IgD-negative memory B cell (primary cell): ENCODE measurements at regions not wholly inside any gene's neighbourhood (a gene's known extent, or its start where the extent isn't known, plus 50 kb on each side); places are given as distances from the start of the nearest gene placed in this dataset.

Experiments
- H3K27ac Mint-ChIP-seq, 3 donors: one replicate each; pipeline ENCODE4 v1.8.0; 2020 to 2022; ENCODE audit warnings: mild to moderate bottlenecking in 3 of 3, mixed read lengths in 3 of 3, moderate library complexity in 1 of 3
- H3K27me3 Mint-ChIP-seq: one replicate; pipeline ENCODE4 v1.8.0; 2021; ENCODE audit warnings: mixed read lengths
- H3K36me3 Mint-ChIP-seq: one replicate; pipeline ENCODE4 v1.8.0; 2020; ENCODE audit warnings: mild to moderate bottlenecking, mixed read lengths
- H3K4me1 Mint-ChIP-seq, 3 donors: one replicate each; pipeline ENCODE4 v1.8.0; 2020 to 2022; ENCODE audit warnings: mixed read lengths in 3 of 3, mild to moderate bottlenecking in 1 of 3
- H3K4me3 Mint-ChIP-seq, 4 donors: one replicate each; pipeline ENCODE4 v1.8.0; 2020 to 2022; ENCODE audit warnings: mild to moderate bottlenecking in 4 of 4, mixed read lengths in 4 of 4, moderate library complexity in 3 of 4
- H3K9me3 Mint-ChIP-seq, 3 donors: one replicate each; pipeline ENCODE4 v1.8.0; 2020 to 2021; ENCODE audit warnings: mixed read lengths in 3 of 3, mild to moderate bottlenecking in 1 of 3

GRCh38 chr7:156282816-156283215 is 357.8 kb upstream of the RNF32 start:
- no peaks in the 10 kb centered on the region for H3K4me1 Mint-ChIP-seq
- H3K27ac Mint-ChIP-seq = no peak overlapping the region
- H3K36me3 Mint-ChIP-seq = no peaks in the 10 kb centered on the region
- peaks cover 9 to 18% (median 13%) of the 10 kb centered on the region in 3 donors for H3K9me3 Mint-ChIP-seq
- no peak overlapping the region for H3K4me3 Mint-ChIP-seq
- H3K27me3 Mint-ChIP-seq = no peaks in the 10 kb centered on the region

GRCh38 chr7:156279635-156280034 is 360.9 kb upstream of the RNF32 start:
- H3K4me1 Mint-ChIP-seq = no peaks in the 10 kb centered on the region
- H3K27me3 Mint-ChIP-seq = no peaks in the 10 kb centered on the region
- H3K4me3 Mint-ChIP-seq = no peak overlapping the region
- no peak overlapping the region for H3K27ac Mint-ChIP-seq
- H3K36me3 Mint-ChIP-seq = no peaks in the 10 kb centered on the region
- H3K9me3 Mint-ChIP-seq = peaks cover 9 to 17% (median 9%) of the 10 kb centered on the region in 3 donors

GRCh38 chr7:156275292-156275691 is 365.3 kb upstream of the RNF32 start:
- Mint-ChIP-seq H3K27ac (no peak overlapping the region), H3K4me3 (no peak overlapping the region), H3K9me3 (peaks cover 0 to 4% (median 0%) of the 10 kb centered on the region in 3 donors), H3K36me3 (no peaks in the 10 kb centered on the region), H3K27me3 (no peaks in the 10 kb centered on the region), H3K4me1 (no peaks in the 10 kb centered on the region)

- no peaks in the 10 kb centered on the region for H3K4me1 Mint-ChIP-seq
- no peaks in the 10 kb centered on the region for H3K27me3 Mint-ChIP-seq
- H3K4me3 Mint-ChIP-seq = no peak overlapping the region
- H3K9me3 Mint-ChIP-seq = peaks cover 0 to 4% (median 0%) of the 10 kb centered on the region in 3 donors
- no peaks in the 10 kb centered on the region for H3K36me3 Mint-ChIP-seq
- H3K27ac Mint-ChIP-seq = no peak overlapping the region
Measured at GRCh38 chr7:156274557-156274956, 366.0 kb upstream of the RNF32 start.

GRCh38 chr7:156261581-156261980 is 379.0 kb upstream of the RNF32 start:
- no peak overlapping the region for H3K4me3 Mint-ChIP-seq
- no peak overlapping the region for H3K27ac Mint-ChIP-seq
- H3K4me1 Mint-ChIP-seq = no peaks in the 10 kb centered on the region
- no peaks in the 10 kb centered on the region for H3K27me3 Mint-ChIP-seq
- H3K36me3 Mint-ChIP-seq = no peaks in the 10 kb centered on the region
- H3K9me3 Mint-ChIP-seq = peaks cover 0 to 1% (median 0%) of the 10 kb centered on the region in 3 donors

GRCh38 chr7:156257904-156258303 is 382.7 kb upstream of the RNF32 start:
- no peak overlapping the region for H3K4me3 Mint-ChIP-seq
- peaks cover 3% of the 10 kb centered on the region for H3K27me3 Mint-ChIP-seq
- H3K4me1 Mint-ChIP-seq = no peaks in the 10 kb centered on the region
- no peak overlapping the region for H3K27ac Mint-ChIP-seq
- peaks cover 0 to 1% (median 0%) of the 10 kb centered on the region in 3 donors for H3K9me3 Mint-ChIP-seq
- no peaks in the 10 kb centered on the region for H3K36me3 Mint-ChIP-seq

- Mint-ChIP-seq H3K9me3 (peaks cover 0 to 2% (median 1%) of the 10 kb centered on the region in 3 donors), H3K4me1 (no peaks in the 10 kb centered on the region), H3K27ac (no peak overlapping the region), H3K36me3 (no peaks in the 10 kb centered on the region), H3K4me3 (no peak overlapping the region), H3K27me3 (peaks cover 3% of the 10 kb centered on the region)
Measured at GRCh38 chr7:156255635-156256034, 384.9 kb upstream of the RNF32 start.

GRCh38 chr7:156251861-156252260 is 388.7 kb upstream of the RNF32 start:
- Mint-ChIP-seq H3K4me3 (no peak overlapping the region), H3K27me3 (peaks cover 8% of the 10 kb centered on the region), H3K27ac (no peak overlapping the region)

GRCh38 chr7:156240532-156240931 is 400.0 kb upstream of the RNF32 start:
- Mint-ChIP-seq H3K9me3 (peaks cover 0 to 5% (median 2%) of the 10 kb centered on the region in 3 donors), H3K27me3 (no peaks in the 10 kb centered on the region), H3K36me3 (peaks cover 1% of the 10 kb centered on the region), H3K4me1 (peaks cover 0 to 2% (median 0%) of the 10 kb centered on the region in 3 donors), H3K27ac (no peak overlapping the region), H3K4me3 (no peak overlapping the region)

More at GRCh38 chr7:156251861-156252260, 388.7 kb upstream of the RNF32 start:
- no peaks in the 10 kb centered on the region for H3K4me1 Mint-ChIP-seq
- H3K36me3 Mint-ChIP-seq = no peaks in the 10 kb centered on the region
- H3K9me3 Mint-ChIP-seq = peaks cover 0 to 2% (median 0%) of the 10 kb centered on the region in 3 donors

GRCh38 chr7:156238366-156239133 is 402.0 kb upstream of the RNF32 start:
- no peak overlapping the region for H3K4me3 Mint-ChIP-seq
- H3K9me3 Mint-ChIP-seq = peaks cover 0 to 5% (median 2%) of the 10 kb centered on the region in 3 donors
- H3K4me1 Mint-ChIP-seq = peaks cover 0 to 2% (median 0%) of the 10 kb centered on the region in 3 donors
- no peak overlapping the region for H3K27ac Mint-ChIP-seq
- no peaks in the 10 kb centered on the region for H3K36me3 Mint-ChIP-seq
- H3K27me3 Mint-ChIP-seq = no peaks in the 10 kb centered on the region

- Mint-ChIP-seq H3K4me3 (no peak overlapping the region), H3K4me1 (peaks cover 0 to 2% (median 0%) of the 10 kb centered on the region in 3 donors), H3K27me3 (no peaks in the 10 kb centered on the region), H3K9me3 (peaks cover 0 to 6% (median 2%) of the 10 kb centered on the region in 3 donors), H3K36me3 (no peaks in the 10 kb centered on the region), H3K27ac (no peak overlapping the region)
Measured at GRCh38 chr7:156237614-156238013, 403.0 kb upstream of the RNF32 start.

GRCh38 chr7:156236936-156237599 is 403.5 kb upstream of the RNF32 start:
- no peak overlapping the region for H3K27ac Mint-ChIP-seq
- no peaks in the 10 kb centered on the region for H3K36me3 Mint-ChIP-seq
- peaks cover 0 to 2% (median 0%) of the 10 kb centered on the region in 3 donors for H3K4me1 Mint-ChIP-seq
- no peak overlapping the region for H3K4me3 Mint-ChIP-seq
- no peaks in the 10 kb centered on the region for H3K27me3 Mint-ChIP-seq
- peaks cover 0 to 6% (median 0%) of the 10 kb centered on the region in 3 donors for H3K9me3 Mint-ChIP-seq

- Mint-ChIP-seq H3K4me1 (peaks cover 0 to 2% (median 0%) of the 10 kb centered on the region in 3 donors), H3K27me3 (no peaks in the 10 kb centered on the region), H3K4me3 (no peak overlapping the region), H3K36me3 (no peaks in the 10 kb centered on the region), H3K27ac (no peak overlapping the region), H3K9me3 (peaks cover 0 to 5% (median 0%) of the 10 kb centered on the region in 3 donors)
Measured at GRCh38 chr7:156236181-156236889, 404.2 kb upstream of the RNF32 start.

- no peak overlapping the region for H3K4me3 Mint-ChIP-seq
- no peak overlapping the region for H3K27ac Mint-ChIP-seq
- H3K4me1 Mint-ChIP-seq = peaks cover 0 to 2% (median 0%) of the 10 kb centered on the region in 3 donors
- no peaks in the 10 kb centered on the region for H3K27me3 Mint-ChIP-seq
- H3K36me3 Mint-ChIP-seq = no peaks in the 10 kb centered on the region
- H3K9me3 Mint-ChIP-seq = peaks cover 0 to 5% (median 0%) of the 10 kb centered on the region in 3 donors
Measured at GRCh38 chr7:156234666-156235494, 405.7 kb upstream of the RNF32 start.
